Lung (tissue), 11 donors: ENCODE measurements at regions not wholly inside any gene's neighbourhood (a gene's known extent, or its start where the extent isn't known, plus 50 kb on each side); places are given as distances from the start of the nearest gene placed in this dataset.
"Not testable (repeated sequence)": the region's sequence is repeated elsewhere in the genome, so short reads cannot be mapped to it uniquely, and the experiment has no call there.

ENCODE experiments used
- ATAC-seq: fragments of 200-7000 bp; cut with Tn5 transposase; one replicate; pipeline ENCODE4 v1.9.1; 2020; ENCODE audit warnings: moderate number of reproducible peaks; ENCODE audit not compliant: insufficient read depth, low FRiP score
- DNase-seq, 3 donors: peaks; one replicate each; pipeline ENCODE4 v3.0.0-alpha.2; 2013 to 2017
- H3K27ac ChIP-seq, 2 donors: one replicate each; pipeline ENCODE4 v1.5.1; 2013; ENCODE audit warnings: mild to moderate bottlenecking in 2 of 2, moderate library complexity in 2 of 2, control low read depth in 1 of 2, inconsistent platforms in 1 of 2, low read depth in 1 of 2, low read length in 1 of 2
- H3K27me3 ChIP-seq, 3 donors: one replicate each; pipeline ENCODE4 v1.5.1; 2013; ENCODE audit warnings: low read length in 2 of 3; ENCODE audit not compliant: control insufficient read depth in 3 of 3, insufficient read depth in 3 of 3
- H3K36me3 ChIP-seq, 4 donors: one replicate each; pipeline ENCODE4 v1.5.1; 2013; ENCODE audit warnings: low read length in 4 of 4, mild to moderate bottlenecking in 1 of 4, moderate library complexity in 1 of 4; ENCODE audit not compliant: control insufficient read depth in 4 of 4, insufficient read depth in 4 of 4
- H3K4me1 ChIP-seq, 5 donors: one replicate each; pipeline ENCODE4 v1.5.1; 2013; ENCODE audit warnings: low read length in 5 of 5, mild to moderate bottlenecking in 2 of 5, moderate library complexity in 1 of 5; ENCODE audit not compliant: control insufficient read depth in 5 of 5, insufficient read depth in 5 of 5
- H3K4me3 ChIP-seq: one replicate; pipeline ENCODE4 v1.5.1; 2013; ENCODE audit warnings: mild to moderate bottlenecking, control low read depth, moderate library complexity
- H3K9ac ChIP-seq, 2 donors: one replicate each; pipeline ENCODE4 v1.5.1; 2013; ENCODE audit warnings: low read length in 2 of 2, control low read depth in 1 of 2; ENCODE audit not compliant: insufficient read depth in 1 of 2
- H3K9me3 ChIP-seq, 4 donors: one replicate each; pipeline ENCODE4 v1.5.1; 2013; ENCODE audit warnings: low read length in 3 of 4, mild to moderate bottlenecking in 1 of 4, moderate library complexity in 1 of 4; ENCODE audit not compliant: control insufficient read depth in 4 of 4, insufficient read depth in 3 of 4
- CTCF ChIP-seq: IDR thresholded peaks from 2 replicates; pipeline ENCODE4 v1.5.1; 2012; ENCODE audit warnings: mild to moderate bottlenecking; ENCODE audit errors: control extremely low read depth, extremely low read depth
- WGBS, 2 donors: extraction: QIAGEN DNeasy Blood & Tissue Kit; methylation state at CpG; one replicate each; pipeline ENCODE4 v1.1.7; 2013; 5-methylcytosine and 5-hydroxymethylcytosine counted together
- donor health status: control.
- donor health status: control.
- donor health status: Bipolar disorder and iron deficiency.
- donor health status: healthy.
- donor health status: DM: yes; HTN: yes; CAD: no.

DNA sequence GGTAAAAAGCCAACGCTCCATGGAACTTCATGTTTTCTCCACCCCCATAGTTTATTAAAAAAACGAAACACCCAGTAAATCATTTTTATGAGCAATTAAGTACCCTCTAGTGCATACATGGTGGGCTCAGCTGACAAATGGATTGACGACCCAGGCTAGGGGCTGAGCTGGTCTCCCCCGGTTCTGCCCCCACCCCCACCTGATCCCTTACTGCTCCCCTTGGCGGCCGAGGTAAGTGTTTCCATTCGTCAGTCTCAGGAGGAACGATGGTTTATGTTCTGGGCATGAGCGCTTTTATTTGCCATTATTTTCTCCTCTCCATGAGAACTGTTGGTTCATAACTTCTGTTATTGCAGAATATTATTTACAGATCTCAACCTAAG, 233.9 kb upstream of the C1orf174 start:
- Histone ChIP-seq H3K4me1 (no peaks in the 10 kb centered on the region), H3K9me3 (no peaks in the 10 kb centered on the region), H3K9ac (no peak overlapping the region), H3K27me3 (peaks cover 3 to 13% (median 6%) of the 10 kb centered on the region in 3 donors), H3K4me3 (no peak overlapping the region), H3K27ac (no peak overlapping the region), H3K36me3 (no peaks in the 10 kb centered on the region)
- no peak for ATAC-seq
- TF ChIP-seq CTCF, result no peak
- no peak for DNase-seq
- 60 to 79% methylated on average over 9 of the region's 9 CpGs for WGBS, 2 donors

- peaks cover 3 to 13% (median 6%) of the 10 kb centered on the region in 3 donors for H3K27me3 ChIP-seq
- H3K4me3 ChIP-seq, result not testable (repeated sequence)
Measured at GRCh38 chr1:4135853-4136252, 235.8 kb upstream of the C1orf174 start.

GRCh38 chr1:4137621-4138415, 237.7 kb upstream of the C1orf174 start:
- Histone ChIP-seq H3K36me3 (no peaks in the 10 kb centered on the region), H3K27me3 (peaks cover 0 to 9% (median 6%) of the 10 kb centered on the region in 3 donors), H3K4me3 (no peak overlapping the region), H3K9me3 (no peaks in the 10 kb centered on the region), H3K4me1 (no peaks in the 10 kb centered on the region), H3K27ac (no peak overlapping the region), H3K9ac (no peak overlapping the region)
- DNase-seq, result no peak
- ATAC-seq, result no peak
- 48 to 56% methylated on average over 14 of the region's 14 CpGs for WGBS, 2 donors
- TF ChIP-seq CTCF, result no peak

More at GRCh38 chr1:4135853-4136252, 235.8 kb upstream of the C1orf174 start:
- H3K4me1 ChIP-seq, H3K9me3 ChIP-seq, H3K9ac ChIP-seq, DNase-seq, H3K27ac ChIP-seq, ATAC-seq, H3K36me3 ChIP-seq: not testable (repeated sequence)

- H3K9me3 ChIP-seq, result no peaks in the 10 kb centered on the region
- no peak overlapping the region for H3K9ac ChIP-seq
- 93 to 96% methylated on average over 8 of the region's 8 CpGs for WGBS, 2 donors
- peaks cover 0 to 9% (median 5%) of the 10 kb centered on the region in 3 donors for H3K27me3 ChIP-seq
- no peak for DNase-seq
- no peak overlapping the region for H3K4me3 ChIP-seq
- no peak for ATAC-seq
- no peaks in the 10 kb centered on the region for H3K4me1 ChIP-seq
- no peak overlapping the region for H3K27ac ChIP-seq
- H3K36me3 ChIP-seq, result no peaks in the 10 kb centered on the region
- TF ChIP-seq CTCF, result no peak
Measured at GRCh38 chr1:4139646-4140045, 239.6 kb upstream of the C1orf174 start.
